ENCODE measurements at regions not wholly inside any gene's neighbourhood (a gene's known extent, or its start where the extent isn't known, plus 50 kb on each side); places are given as distances from the start of the nearest gene placed in this dataset.
A peak's percentile ranks its signal among the peaks of the same experiment; 100 is the strongest.
"Not testable (repeated sequence)": the region's sequence is repeated elsewhere in the genome, so short reads cannot be mapped to it uniquely, and the experiment has no call there.

GRCh38 chr5:67896311-67896929, 319.1 kb upstream of the PIK3R1 start:
- H3K36me3 ChIP-seq: no peaks in the 10 kb centered on the region
- H3K4me1 ChIP-seq: no peaks in the 10 kb centered on the region
- intact Hi-C loops (cut with DNase I): no loop called here
- no peak overlapping the region for H3K27ac ChIP-seq
- H3K27me3 ChIP-seq: no peaks in the 10 kb centered on the region
- no peak overlapping the region for H3K4me3 ChIP-seq (replicated peaks in 1 of 3)
- no peaks in the 10 kb centered on the region for H3K9me3 ChIP-seq
- 77 to 87% methylated on average over 3 of the region's 3 CpGs for WGBS, 2 donors
- TF ChIP-seq POLR2A (IDR thresholded peaks at IDR 0.05) (no peak), CTCF (IDR thresholded peaks at IDR 0.05) (no peak)
- DNase-seq: no peak

GRCh38 chr5:67889870-67890269, 325.7 kb upstream of the PIK3R1 start:
- H3K4me1 ChIP-seq; H3K27me3 ChIP-seq; H3K4me3 ChIP-seq (replicated peaks in 1 of 3); H3K36me3 ChIP-seq; DNase-seq; H3K27ac ChIP-seq; H3K9me3 ChIP-seq; intact Hi-C loops (cut with DNase I): not testable (repeated sequence)
- WGBS, 2 donors: 77 to 80% methylated on average over 3 to 15 of the region's 15 CpGs

- H3K9me3 ChIP-seq: no peaks in the 10 kb centered on the region
- TF ChIP-seq CTCF (IDR thresholded peaks at IDR 0.05) (no peak), POLR2A (IDR thresholded peaks at IDR 0.05) (no peak)
- H3K36me3 ChIP-seq: no peaks in the 10 kb centered on the region
- no peak for DNase-seq
- no peak overlapping the region for H3K4me3 ChIP-seq (replicated peaks in 1 of 3)
- 79% methylated on average over 1 of the region's 1 CpG for WGBS, 2 donors
- no peaks in the 10 kb centered on the region for H3K27me3 ChIP-seq
- H3K4me1 ChIP-seq: no peaks in the 10 kb centered on the region
- intact Hi-C loops (cut with DNase I): no loop called here
- H3K27ac ChIP-seq: no peak overlapping the region
Observed at GRCh38 chr5:67887748-67888161, 327.8 kb upstream of the PIK3R1 start.

GRCh38 chr5:67886761-67887160, 328.8 kb upstream of the PIK3R1 start:
- H3K9me3 ChIP-seq: no peaks in the 10 kb centered on the region
- H3K4me1 ChIP-seq: no peaks in the 10 kb centered on the region
- DNase-seq: no peak
- no peaks in the 10 kb centered on the region for H3K27me3 ChIP-seq
- intact Hi-C loops (cut with DNase I): no loop called here
- H3K36me3 ChIP-seq: no peaks in the 10 kb centered on the region
- 93 to 94% methylated on average over 1 of the region's 1 CpG for WGBS, 2 donors
- TF ChIP-seq CTCF (IDR thresholded peaks at IDR 0.05) (no peak), POLR2A (IDR thresholded peaks at IDR 0.05) (no peak)
- H3K4me3 ChIP-seq (replicated peaks in 1 of 3): no peak overlapping the region
- H3K27ac ChIP-seq: no peak overlapping the region

- peak; percentile 8 to 37 for DNase-seq
- no peaks in the 10 kb centered on the region for H3K27me3 ChIP-seq
- no peak overlapping the region for H3K27ac ChIP-seq
- WGBS, 2 donors: 91 to 95% methylated on average over 2 of the region's 2 CpGs
- H3K36me3 ChIP-seq: no peaks in the 10 kb centered on the region
- H3K4me3 ChIP-seq (replicated peaks in 1 of 3): no peak overlapping the region
- no peak for TF ChIP-seq CTCF (IDR thresholded peaks at IDR 0.05)
- no peak for TF ChIP-seq POLR2A (IDR thresholded peaks at IDR 0.05)
- intact Hi-C loops (cut with DNase I): no loop called here
- H3K9me3 ChIP-seq: no peaks in the 10 kb centered on the region
- H3K4me1 ChIP-seq: peaks cover 0 to 7% of the 10 kb centered on the region in 2 donors
Observed at GRCh38 chr5:67880876-67881275, 334.7 kb upstream of the PIK3R1 start.

GRCh38 chr5:67880511-67880805, 335.1 kb upstream of the PIK3R1 start:
- H3K4me1 ChIP-seq: peaks cover 0 to 7% of the 10 kb centered on the region in 2 donors
- no peak for DNase-seq
- no peaks in the 10 kb centered on the region for H3K36me3 ChIP-seq
- intact Hi-C loops (cut with DNase I): no loop called here
- H3K27me3 ChIP-seq: no peaks in the 10 kb centered on the region
- H3K27ac ChIP-seq: no peak overlapping the region
- H3K4me3 ChIP-seq (replicated peaks in 1 of 3): no peak overlapping the region
- no peak for TF ChIP-seq POLR2A (IDR thresholded peaks at IDR 0.05)
- no peak for TF ChIP-seq CTCF (IDR thresholded peaks at IDR 0.05)
- H3K9me3 ChIP-seq: no peaks in the 10 kb centered on the region
- WGBS, 2 donors: 86 to 88% methylated on average over 2 of the region's 2 CpGs
